GM21423 (cell line): ENCODE measurements at regions not wholly inside any gene's neighbourhood (a gene's known extent, or its start where the extent isn't known, plus 50 kb on each side); places are given as distances from the start of the nearest gene placed in this dataset.
"Not testable (repeated sequence)": the region's sequence is repeated elsewhere in the genome, so short reads cannot be mapped to it uniquely, and the experiment has no call there.

Experiments used
- ATAC-seq: cut with Tn5 transposase; IDR thresholded peaks from one replicate; pipeline ENCODE4 v1.9.1; 2021; ENCODE audit warnings: mild to moderate bottlenecking, moderate library complexity; ENCODE audit not compliant: unreplicated experiment

GRCh38 chr7:112669306-112669705 lies 120.9 kb downstream of the TMEM168 start:
- no peak for ATAC-seq

DNA sequence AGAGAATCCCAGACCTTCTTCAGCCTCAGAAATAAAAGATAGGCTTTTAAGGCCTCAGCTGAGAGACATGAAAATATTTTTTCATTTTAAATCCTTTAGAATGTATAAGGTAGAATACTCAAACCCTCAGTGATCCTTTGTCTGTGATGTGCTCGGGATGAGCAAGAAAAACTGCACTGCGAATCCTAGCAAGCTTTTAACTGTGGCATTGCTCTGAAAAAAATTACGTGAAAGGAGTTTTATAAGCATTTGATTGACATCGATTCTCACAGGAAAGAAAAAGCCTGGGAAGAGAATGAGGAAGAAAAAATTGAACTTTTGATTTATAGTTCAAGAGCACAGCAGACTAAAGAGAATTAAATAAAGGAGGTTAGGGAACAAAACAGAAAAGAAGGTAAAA lies 120.0 kb downstream of the TMEM168 start:
- no peak for ATAC-seq

DNA sequence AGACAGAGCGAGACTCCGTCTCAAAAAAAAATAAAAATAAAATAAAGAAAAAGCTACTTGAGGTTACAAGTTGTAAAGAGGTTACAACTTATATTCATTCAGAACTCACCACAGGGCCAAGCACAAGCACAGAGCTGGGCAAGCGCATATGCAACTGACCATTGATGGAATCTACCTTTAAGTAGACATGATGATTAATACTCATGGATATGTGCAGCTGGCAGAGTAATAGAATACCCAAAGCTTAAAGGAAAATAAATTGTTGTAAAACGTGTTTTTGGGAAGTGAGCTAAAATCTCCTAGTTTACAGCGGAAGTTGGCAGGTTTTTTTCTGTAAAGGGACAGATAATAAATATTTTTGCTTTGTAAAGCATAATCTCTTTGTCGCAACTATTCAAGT lies 111.6 kb downstream of the TMEM168 start:
- no peak for ATAC-seq

DNA sequence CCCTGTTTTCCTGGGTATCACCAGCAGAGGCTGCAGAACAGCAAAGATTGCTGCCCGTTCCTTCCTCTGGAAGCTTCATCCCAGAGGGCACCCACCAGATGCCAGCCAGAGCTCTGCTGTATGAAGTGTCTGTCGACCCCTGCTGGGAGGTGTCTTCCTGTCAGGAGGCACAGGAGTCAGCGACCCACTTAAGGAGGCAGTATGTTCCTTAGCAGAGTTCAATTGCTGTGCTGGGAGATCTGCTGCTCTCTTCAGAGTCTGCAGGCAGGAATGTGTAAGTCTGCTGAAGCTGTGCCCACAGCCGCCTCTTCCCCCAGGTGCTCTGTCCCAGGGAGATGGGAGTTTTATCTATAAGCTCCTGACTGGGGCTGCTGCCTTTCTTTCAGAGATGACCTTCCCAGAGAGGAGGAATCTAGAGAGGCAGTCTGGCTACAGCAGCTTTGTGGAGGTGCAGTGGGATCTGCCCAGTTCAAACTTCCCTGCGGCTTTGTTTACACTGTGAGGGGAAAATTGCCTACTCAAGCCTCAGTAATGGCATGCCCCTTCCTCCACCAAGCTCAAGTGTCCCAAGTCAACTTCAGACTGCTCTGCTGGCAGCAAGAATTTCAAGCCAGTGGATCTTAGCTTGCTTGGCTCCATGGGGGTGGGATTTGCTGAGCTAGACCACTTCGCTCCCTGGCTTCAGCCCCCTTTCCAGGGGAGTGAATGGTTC lies 100.6 kb downstream of the TMEM168 start:
- ATAC-seq = not testable (repeated sequence)

- ATAC-seq = no peak
Measured at GRCh38 chr7:112692333-112692732, 97.9 kb downstream of the TMEM168 start.

DNA sequence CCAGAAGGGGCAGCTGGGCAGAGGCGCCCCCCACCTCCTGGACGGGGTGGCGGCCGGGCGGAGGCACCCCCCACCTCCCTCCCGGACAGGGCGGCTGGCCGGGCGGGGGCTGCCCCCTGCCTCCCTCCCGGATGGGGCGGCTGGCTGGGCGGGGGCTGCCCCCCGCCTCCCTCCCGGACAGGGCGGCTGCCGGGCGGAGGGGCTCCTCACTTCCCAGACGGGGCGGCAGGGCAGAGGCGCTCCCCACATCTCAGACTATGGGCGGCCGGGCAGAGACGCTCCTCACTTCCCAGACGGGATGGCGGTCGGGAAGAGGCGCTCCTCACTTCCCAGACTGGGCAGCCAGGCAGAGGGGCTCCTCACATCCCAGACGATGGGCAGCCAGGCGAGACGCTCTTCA lies 93.0 kb downstream of the TMEM168 start:
- not testable (repeated sequence) for ATAC-seq

GRCh38 chr7:112699725-112700513 lies 90.3 kb downstream of the TMEM168 start:
- no peak for ATAC-seq

- ATAC-seq = no peak
Measured at GRCh38 chr7:112701456-112701855, 88.7 kb downstream of the TMEM168 start.

- ATAC-seq = no peak
Measured at GRCh38 chr7:112707655-112708054, 82.5 kb downstream of the TMEM168 start.

DNA sequence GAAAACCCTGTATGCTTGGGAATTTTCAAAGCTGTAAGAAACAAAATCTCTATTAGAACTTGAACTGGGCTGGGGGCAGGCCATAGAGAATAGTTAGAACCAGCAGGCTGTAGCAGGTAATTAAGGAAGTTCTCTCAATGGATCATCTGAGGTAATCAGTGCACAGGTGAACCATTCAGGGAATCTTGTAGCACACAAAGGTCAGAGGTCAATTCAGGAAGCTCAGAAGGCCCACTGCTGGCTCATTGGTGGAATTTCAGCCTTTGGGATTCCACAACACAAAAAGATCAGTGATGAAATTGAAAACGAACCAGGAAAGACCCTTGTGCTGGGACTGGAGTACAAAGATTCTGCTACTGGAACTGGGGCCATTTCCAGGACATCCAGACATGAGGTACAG lies 82.0 kb downstream of the TMEM168 start:
- ATAC-seq = no peak
